ENCODE measurements at regions not wholly inside any gene's neighbourhood (a gene's known extent, or its start where the extent isn't known, plus 50 kb on each side); places are given as distances from the start of the nearest gene placed in this dataset.

GRCh38 chr11:134614141-134614540 is 202.1 kb upstream of the B3GAT1 start:
- ChIA-PET POLR2A (no interaction called here), CTCF (no interaction called here)
- TF ChIP-seq NFATC4 (CRISPR knock-in tag; IDR thresholded peaks at IDR 0.05) (no peak), JUN (CRISPR knock-in tag; IDR thresholded peaks at IDR 0.05) (no peak), NR2C2 (CRISPR knock-in tag; IDR thresholded peaks at IDR 0.05) (no peak), CREM (CRISPR knock-in tag; IDR thresholded peaks at IDR 0.05) (no peak), CDX4 (CRISPR knock-in tag; IDR thresholded peaks at IDR 0.05; ENCODE audit: borderline replicate concordance) (no peak), GRHL2 (CRISPR knock-in tag; IDR thresholded peaks at IDR 0.05; ENCODE audit: insufficient replicate concordance, severe bottlenecking) (no peak), PREB (CRISPR knock-in tag; IDR thresholded peaks at IDR 0.05; ENCODE audit: borderline replicate concordance) (no peak), USF1 (CRISPR knock-in tag; IDR thresholded peaks at IDR 0.05) (no peak), ZNF532 (CRISPR knock-in tag; IDR thresholded peaks at IDR 0.05; ENCODE audit: borderline replicate concordance) (no peak), MLX (CRISPR knock-in tag; IDR thresholded peaks at IDR 0.05) (no peak)
- peaks cover 19% of the 10 kb centered on the region for H3K9me3 Mint-ChIP-seq
- peaks cover 2% of the 10 kb centered on the region; the same call in 1 of the 2 replicates for H3K4me1 Mint-ChIP-seq
- H3K27ac Mint-ChIP-seq: no peak overlapping the region
- ATAC-seq (no peak), DNase-seq (ENCODE audit: low spot score) (no peak)
- peaks cover 7% of the 10 kb centered on the region for H3K27me3 Mint-ChIP-seq (ENCODE audit: low read depth)
- H3K4me3 Mint-ChIP-seq: no peak overlapping the region
- no peaks in the 10 kb centered on the region for H3K36me3 Mint-ChIP-seq

- ChIA-PET POLR2A (no interaction called here), CTCF (no interaction called here)
- Mint-ChIP-seq H3K9me3 (peaks cover 19% of the 10 kb centered on the region), H3K27ac (no peak overlapping the region), H3K27me3 (ENCODE audit: low read depth) (peaks cover 8% of the 10 kb centered on the region), H3K4me3 (no peak overlapping the region), H3K36me3 (no peaks in the 10 kb centered on the region), H3K4me1 (peaks cover 5% of the 10 kb centered on the region)
- TF ChIP-seq EMX1 (CRISPR knock-in tag; IDR thresholded peaks at IDR 0.05) (no peak), ERG (CRISPR knock-in tag; IDR thresholded peaks at IDR 0.05) (no peak), ZNF423 (CRISPR knock-in tag; IDR thresholded peaks at IDR 0.05) (no peak), FOXP4 (CRISPR knock-in tag; IDR thresholded peaks at IDR 0.05) (no peak), RELA (CRISPR knock-in tag; IDR thresholded peaks at IDR 0.05; ENCODE audit: borderline replicate concordance) (no peak), ZNF416 (CRISPR knock-in tag; IDR thresholded peaks at IDR 0.05) (no peak), ATF3 (CRISPR knock-in tag; conservative IDR thresholded peaks at IDR 0.05) (no peak), PRDM15 (CRISPR knock-in tag; IDR thresholded peaks at IDR 0.05) (no peak)
- DNase-seq (ENCODE audit: low spot score): no peak
- no peak for ATAC-seq
Measured at GRCh38 chr11:134613646-134614045, 201.6 kb upstream of the B3GAT1 start.

Data from WTC11 (cell line).